Gastrocnemius medialis (tissue), 4 donors: ENCODE measurements at regions not wholly inside any gene's neighbourhood (a gene's known extent, or its start where the extent isn't known, plus 50 kb on each side); places are given as distances from the start of the nearest gene placed in this dataset.
"Not testable (repeated sequence)": the region's sequence is repeated elsewhere in the genome, so short reads cannot be mapped to it uniquely, and the experiment has no call there.

Source experiments
- POLR2A ChIP-seq, 2 donors: fragments of 450-650 bp; IDR thresholded peaks; one replicate each; pipeline ENCODE4 v1.6.1; 2017; ENCODE audit warnings: antibody characterized with exemption in 2 of 2, mild to moderate bottlenecking in 2 of 2, moderate library complexity in 2 of 2
- TF ChIP-seq, protein P1 (sequence below), 5 experiments: fragments of 450-650 bp in 3 of 5; fragments of 200-600 bp in 2 of 5; sonication (generic) in 2 of 5; IDR thresholded peaks in 4 of 5; conservative IDR thresholded peaks in 1 of 5; 1 replicate in 4 of 5; 2 replicates in 1 of 5; pipeline ENCODE4 v1.5.1; 2016 to 2019; ENCODE audit warnings: antibody characterized with exemption in 5 of 5, mild to moderate bottlenecking in 3 of 5, moderate library complexity in 3 of 5

DNA sequence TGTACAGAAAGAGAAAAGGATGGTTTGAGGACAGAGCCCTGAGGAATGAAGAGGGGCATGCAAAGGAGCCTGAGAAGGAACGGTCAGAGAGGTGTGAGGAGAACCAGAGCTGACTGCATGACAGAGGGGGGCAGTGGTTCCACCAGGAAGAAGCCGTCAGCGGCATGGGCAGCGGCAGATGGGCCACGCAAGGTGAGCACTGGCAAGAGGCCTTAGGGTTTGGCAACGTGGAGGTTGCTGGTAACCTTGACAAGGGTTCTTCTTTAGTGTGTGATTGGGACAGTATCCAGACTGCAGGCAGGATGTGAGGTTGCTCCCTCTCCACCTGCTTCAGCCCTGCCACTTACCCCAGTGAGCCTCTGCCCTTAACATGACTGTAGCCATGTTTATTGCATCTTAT lies 275.3 kb upstream of the TEKT4 start:
- TF ChIP-seq POLR2A (IDR thresholded peaks at IDR 0.05) = not testable (repeated sequence)
- TF ChIP-seq, protein P1, sequence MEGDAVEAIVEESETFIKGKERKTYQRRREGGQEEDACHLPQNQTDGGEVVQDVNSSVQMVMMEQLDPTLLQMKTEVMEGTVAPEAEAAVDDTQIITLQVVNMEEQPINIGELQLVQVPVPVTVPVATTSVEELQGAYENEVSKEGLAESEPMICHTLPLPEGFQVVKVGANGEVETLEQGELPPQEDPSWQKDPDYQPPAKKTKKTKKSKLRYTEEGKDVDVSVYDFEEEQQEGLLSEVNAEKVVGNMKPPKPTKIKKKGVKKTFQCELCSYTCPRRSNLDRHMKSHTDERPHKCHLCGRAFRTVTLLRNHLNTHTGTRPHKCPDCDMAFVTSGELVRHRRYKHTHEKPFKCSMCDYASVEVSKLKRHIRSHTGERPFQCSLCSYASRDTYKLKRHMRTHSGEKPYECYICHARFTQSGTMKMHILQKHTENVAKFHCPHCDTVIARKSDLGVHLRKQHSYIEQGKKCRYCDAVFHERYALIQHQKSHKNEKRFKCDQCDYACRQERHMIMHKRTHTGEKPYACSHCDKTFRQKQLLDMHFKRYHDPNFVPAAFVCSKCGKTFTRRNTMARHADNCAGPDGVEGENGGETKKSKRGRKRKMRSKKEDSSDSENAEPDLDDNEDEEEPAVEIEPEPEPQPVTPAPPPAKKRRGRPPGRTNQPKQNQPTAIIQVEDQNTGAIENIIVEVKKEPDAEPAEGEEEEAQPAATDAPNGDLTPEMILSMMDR (IDR thresholded peaks at IDR 0.05 in 4 of 5, conservative IDR thresholded peaks at IDR 0.05 in 1 of 5) = not testable (repeated sequence)
